Right lobe of liver (tissue), 6 donors: ENCODE measurements at regions not wholly inside any gene's neighbourhood (a gene's known extent, or its start where the extent isn't known, plus 50 kb on each side); places are given as distances from the start of the nearest gene placed in this dataset.

ENCODE experiments used
- ATAC-seq, 4 donors: fragments of 200-7000 bp; cut with Tn5 transposase; one replicate each; pipeline ENCODE4 v1.9.1; 2020; ENCODE audit warnings: mild to moderate bottlenecking in 4 of 4, moderate library complexity in 4 of 4
- DNase-seq, 3 donors: peaks; one replicate each; pipeline ENCODE4 v3.0.0-alpha.2; 2020
- H3K27ac ChIP-seq, 3 donors: fragments of 200-600 bp; one replicate each; pipeline ENCODE4 v1.8.0; 2022
- H3K27me3 ChIP-seq, 2 donors: fragments of 200-600 bp; one replicate each; pipeline ENCODE4 v1.8.0; 2022
- H3K36me3 ChIP-seq, 4 donors: fragments of 200-600 bp; sonication (generic) in 1 of 4; one replicate each; pipeline versions ENCODE4 v1.5.1 to v1.8.0; 2017 to 2022; ENCODE audit warnings: control low read depth in 1 of 4
- H3K4me1 ChIP-seq, 4 donors: fragments of 200-600 bp; sonication (generic) in 1 of 4; one replicate each; pipeline versions ENCODE4 v1.5.1 to v1.8.0; 2017 to 2022; ENCODE audit warnings: control low read depth in 1 of 4
- H3K4me3 ChIP-seq, 3 donors: fragments of 200-600 bp; one replicate each; pipeline ENCODE4 v1.8.0; 2022
- H3K9me3 ChIP-seq, 4 donors: fragments of 200-600 bp; sonication (generic) in 1 of 4; one replicate each; pipeline versions ENCODE4 v1.5.1 to v1.8.0; 2017 to 2022; ENCODE audit warnings: control low read depth in 1 of 4
- CTCF ChIP-seq, 4 donors: fragments of 200-600 bp in 3 of 4; fragments of 450-650 bp in 1 of 4; IDR thresholded peaks; one replicate each; pipeline versions ENCODE4 v1.5.1 to v1.8.0; 2016 to 2022; ENCODE audit warnings: antibody characterized with exemption in 4 of 4, mild to moderate bottlenecking in 2 of 4
- POLR2A ChIP-seq: fragments of 450-650 bp; IDR thresholded peaks from one replicate; pipeline ENCODE4 v1.6.1; 2017; ENCODE audit warnings: antibody characterized with exemption, mild to moderate bottlenecking
- WGBS: methylation state at CpG from one replicate; pipeline ENCODE4 v1.1.6; 2018; ENCODE audit warnings: low coverage, low lambda C conversion rate; ENCODE audit not compliant: insufficient coverage; ENCODE audit errors: missing lambda C conversion rate; 5-methylcytosine and 5-hydroxymethylcytosine counted together
- intact Hi-C, 2 donors: fragments of 100-400 bp; cut with DNase I; formaldehyde crosslinking; loops; one replicate each; pipeline versions ENCODE4 v1.11.2 to v1.14.1; 2022
- donor health status: DM: no; HTN: yes; CAD: no.
- donor health status: DM: no; HTN: no; CAD: no.
- donor health status: DM: no; HTN: no; CAD: no.
- donor health status: DM: no; HTN: yes; CAD: no.
- donor health status: DM: no; HTN: yes; CAD: no.

GRCh38 chr5:18985171-18985758, 1002.7 kb downstream of the CDH18 start:
- intact Hi-C loops: no loop called here
- H3K9me3 ChIP-seq: no peaks in the 10 kb centered on the region
- no peaks in the 10 kb centered on the region for H3K4me1 ChIP-seq
- no peak overlapping the region for H3K27ac ChIP-seq
- no peaks in the 10 kb centered on the region for H3K36me3 ChIP-seq
- H3K27me3 ChIP-seq: no peaks in the 10 kb centered on the region
- H3K4me3 ChIP-seq: no peak overlapping the region
- DNase-seq: no peak
- TF ChIP-seq POLR2A: no peak
- no peak for ATAC-seq
- 48% methylated on average over 5 of the region's 5 CpGs for WGBS

GRCh38 chr5:18987101-18987500, 1000.9 kb downstream of the CDH18 start:
- intact Hi-C loops: no loop called here

GRCh38 chr5:18990852-18991251, 997.1 kb downstream of the CDH18 start:
- DNase-seq (no peak), ATAC-seq (no peak)
- no peaks in the 10 kb centered on the region for H3K9me3 ChIP-seq
- H3K27me3 ChIP-seq: no peaks in the 10 kb centered on the region
- H3K27ac ChIP-seq: no peak overlapping the region
- H3K36me3 ChIP-seq: no peaks in the 10 kb centered on the region
- intact Hi-C loops: no loop called here
- no peaks in the 10 kb centered on the region for H3K4me1 ChIP-seq
- 18% methylated on average over 1 of the region's 1 CpG for WGBS
- no peak overlapping the region for H3K4me3 ChIP-seq
- TF ChIP-seq CTCF (IDR thresholded peaks at IDR 0.05): no peak
- no peak for TF ChIP-seq POLR2A

More at GRCh38 chr5:18987101-18987500, 1000.9 kb downstream of the CDH18 start:
- Histone ChIP-seq H3K9me3 (no peaks in the 10 kb centered on the region), H3K27me3 (no peaks in the 10 kb centered on the region), H3K4me3 (no peak overlapping the region), H3K36me3 (no peaks in the 10 kb centered on the region), H3K27ac (no peak overlapping the region), H3K4me1 (no peaks in the 10 kb centered on the region)
- DNase-seq (no peak), ATAC-seq (no peak)
- 36% methylated on average over 1 of the region's 1 CpG for WGBS
- TF ChIP-seq POLR2A (no peak), CTCF (IDR thresholded peaks at IDR 0.05) (no peak)

- intact Hi-C loops: no loop called here
- TF ChIP-seq CTCF (IDR thresholded peaks at IDR 0.05) (no peak), POLR2A (no peak)
- Histone ChIP-seq H3K27me3 (no peaks in the 10 kb centered on the region), H3K4me1 (no peaks in the 10 kb centered on the region), H3K36me3 (no peaks in the 10 kb centered on the region), H3K4me3 (no peak overlapping the region), H3K9me3 (no peaks in the 10 kb centered on the region), H3K27ac (no peak overlapping the region)
- ATAC-seq: no peak
- 27% methylated on average over 1 of the region's 1 CpG for WGBS
- DNase-seq: no peak
These were observed 995.7 kb downstream of the CDH18 start for GRCh38 chr5:18992264-18992663.

GRCh38 chr5:18999478-18999877, 988.5 kb downstream of the CDH18 start:
- Histone ChIP-seq H3K4me1 (no peaks in the 10 kb centered on the region), H3K27me3 (no peaks in the 10 kb centered on the region), H3K9me3 (no peaks in the 10 kb centered on the region), H3K36me3 (no peaks in the 10 kb centered on the region), H3K27ac (no peak overlapping the region), H3K4me3 (no peak overlapping the region)
- TF ChIP-seq CTCF (IDR thresholded peaks at IDR 0.05): no peak
- no peak for TF ChIP-seq POLR2A
- DNase-seq (no peak), ATAC-seq (no peak)
- intact Hi-C loops: no loop called here
